CD4-positive, alpha-beta T cell (primary cell): ENCODE measurements at regions not wholly inside any gene's neighbourhood (a gene's known extent, or its start where the extent isn't known, plus 50 kb on each side); places are given as distances from the start of the nearest gene placed in this dataset.

Experiments
- ATAC-seq: fragments of 200-7000 bp; cut with Tn5 transposase; one replicate; pipeline ENCODE4 v1.10.0; 2022; ENCODE audit warnings: mild to moderate bottlenecking; ENCODE audit not compliant: poor library complexity
- CTCF ChIA-PET: fragments of 350-600 bp; sonication (Branson Sonifier 250); formaldehyde crosslinking; loops from one replicate; lab custom pipeline; 2021; ENCODE audit warnings: antibody characterized with exemption, inconsistent platforms; lab: Charles Lee
- POLR2A ChIA-PET: fragments of 350-600 bp; sonication (Branson Sonifier 250); formaldehyde crosslinking; loops from one replicate; lab custom pipeline; 2021; ENCODE audit warnings: antibody characterized with exemption, inconsistent platforms; lab: Charles Lee
- DNase-seq, 14 experiments: peaks; one replicate each; pipeline ENCODE4 v3.0.0-alpha.2; 2013 to 2020; ENCODE audit warnings: mixed read lengths in 2 of 14
- H3K27ac ChIP-seq, 2 donors: one replicate each; pipeline versions ENCODE4 v1.5.1 to v1.7.0; 2013; ENCODE audit warnings: low read length in 2 of 2, low read depth in 1 of 2, mild to moderate bottlenecking in 1 of 2
- H3K27me3 ChIP-seq, 2 experiments: 1 replicate in 1 of 2; 2 replicates in 1 of 2; pipeline versions ENCODE4 v1.6.1 to v1.7.0; 2013; ENCODE audit warnings: low read length in 2 of 2, control low read depth in 1 of 2, mild to moderate bottlenecking in 1 of 2, moderate library complexity in 1 of 2; ENCODE audit not compliant: insufficient read depth in 2 of 2, control insufficient read depth in 1 of 2
- H3K36me3 ChIP-seq: one replicate; pipeline ENCODE4 v1.6.1; 2013; ENCODE audit warnings: low read length, control low read depth; ENCODE audit not compliant: insufficient read depth
- H3K4me1 ChIP-seq: one replicate; pipeline ENCODE4 v1.6.1; 2013; ENCODE audit warnings: low read length, control low read depth; ENCODE audit not compliant: insufficient read depth
- H3K4me3 ChIP-seq: one replicate; pipeline ENCODE4 v1.5.1; 2013; ENCODE audit warnings: mild to moderate bottlenecking, low read length, moderate library complexity
- H3K9me3 ChIP-seq, 2 experiments: 1 replicate in 1 of 2; 2 replicates in 1 of 2; pipeline versions ENCODE4 v1.6.1 to v1.7.0; 2013; ENCODE audit warnings: low read length in 2 of 2, mild to moderate bottlenecking in 2 of 2, control low read depth in 1 of 2, moderate library complexity in 1 of 2; ENCODE audit not compliant: control insufficient read depth in 1 of 2, insufficient read depth in 1 of 2
- H3K27ac Mint-ChIP-seq: one replicate; pipeline ENCODE4 v1.8.0; 2020; ENCODE audit warnings: mixed read lengths
- H3K27me3 Mint-ChIP-seq: one replicate; pipeline ENCODE4 v1.8.0; 2021; ENCODE audit warnings: mixed read lengths
- H3K36me3 Mint-ChIP-seq: one replicate; pipeline ENCODE4 v1.8.0; 2021; ENCODE audit warnings: low read depth, mixed read lengths
- H3K4me1 Mint-ChIP-seq: one replicate; pipeline ENCODE4 v1.8.0; 2021; ENCODE audit warnings: low read depth, mixed read lengths
- H3K4me3 Mint-ChIP-seq: one replicate; pipeline ENCODE4 v1.8.0; 2020; ENCODE audit warnings: mild to moderate bottlenecking, mixed read lengths
- H3K9me3 Mint-ChIP-seq: one replicate; pipeline ENCODE4 v1.8.0; 2020; ENCODE audit warnings: mixed read lengths
- intact Hi-C, 2 experiments: fragments of 100-400 bp; cut with DNase I in 1 of 2; cut with micrococcal nuclease in 1 of 2; formaldehyde crosslinking; loops; one replicate each; pipeline versions ENCODE4 v1.15.1 to v1.9.0; 2023 to 2025; cut with DNase I, micrococcal nuclease
- TF ChIP-seq, protein P1 (sequence below): fragments of 200-600 bp; IDR thresholded peaks from one replicate; pipeline ENCODE4 v1.8.0; 2022; ENCODE audit warnings: antibody characterized with exemption, mild to moderate bottlenecking

GRCh38 chr12:89994911-89995310 lies 286.3 kb upstream of the ATP2B1 start:
- H3K4me1 ChIP-seq = peaks cover 5% of the 10 kb centered on the region
- Mint-ChIP-seq H3K27me3 (no peaks in the 10 kb centered on the region), H3K9me3 (no peaks in the 10 kb centered on the region), H3K4me1 (peaks cover 46% of the 10 kb centered on the region), H3K27ac (no peak overlapping the region), H3K36me3 (no peaks in the 10 kb centered on the region), H3K4me3 (no peak overlapping the region)
- POLR2A ChIA-PET = no interaction called here
- no peak overlapping the region for H3K4me3 ChIP-seq
- ATAC-seq (no peak), DNase-seq (no peak)
- no peaks in the 10 kb centered on the region for H3K36me3 ChIP-seq
- intact Hi-C loops = no loop called here
- H3K27me3 ChIP-seq = no peaks in the 10 kb centered on the region
- TF ChIP-seq, protein P1, sequence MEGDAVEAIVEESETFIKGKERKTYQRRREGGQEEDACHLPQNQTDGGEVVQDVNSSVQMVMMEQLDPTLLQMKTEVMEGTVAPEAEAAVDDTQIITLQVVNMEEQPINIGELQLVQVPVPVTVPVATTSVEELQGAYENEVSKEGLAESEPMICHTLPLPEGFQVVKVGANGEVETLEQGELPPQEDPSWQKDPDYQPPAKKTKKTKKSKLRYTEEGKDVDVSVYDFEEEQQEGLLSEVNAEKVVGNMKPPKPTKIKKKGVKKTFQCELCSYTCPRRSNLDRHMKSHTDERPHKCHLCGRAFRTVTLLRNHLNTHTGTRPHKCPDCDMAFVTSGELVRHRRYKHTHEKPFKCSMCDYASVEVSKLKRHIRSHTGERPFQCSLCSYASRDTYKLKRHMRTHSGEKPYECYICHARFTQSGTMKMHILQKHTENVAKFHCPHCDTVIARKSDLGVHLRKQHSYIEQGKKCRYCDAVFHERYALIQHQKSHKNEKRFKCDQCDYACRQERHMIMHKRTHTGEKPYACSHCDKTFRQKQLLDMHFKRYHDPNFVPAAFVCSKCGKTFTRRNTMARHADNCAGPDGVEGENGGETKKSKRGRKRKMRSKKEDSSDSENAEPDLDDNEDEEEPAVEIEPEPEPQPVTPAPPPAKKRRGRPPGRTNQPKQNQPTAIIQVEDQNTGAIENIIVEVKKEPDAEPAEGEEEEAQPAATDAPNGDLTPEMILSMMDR = no peak
- no peaks in the 10 kb centered on the region for H3K9me3 ChIP-seq
- H3K27ac ChIP-seq = no peak overlapping the region
- CTCF ChIA-PET = no interaction called here

DNA sequence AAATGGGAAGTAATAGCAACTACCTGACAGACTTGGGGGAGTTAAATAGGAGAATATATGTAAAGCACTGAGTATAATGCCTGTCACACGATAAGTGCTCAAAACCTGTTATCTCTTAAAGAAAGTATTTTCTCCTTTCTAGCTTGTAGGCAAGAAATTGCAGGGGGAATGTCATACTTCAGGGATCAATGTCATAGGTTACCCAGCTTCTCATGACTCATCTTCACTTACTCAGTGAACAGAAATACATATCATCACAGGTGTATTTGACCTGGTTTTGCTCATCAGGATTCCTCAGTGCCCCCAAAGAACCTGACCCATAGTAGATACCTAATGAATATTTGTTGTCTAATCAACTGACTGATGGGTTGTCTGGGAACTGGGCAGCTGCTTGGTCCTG lies 285.0 kb upstream of the ATP2B1 start:
- DNase-seq (no peak), ATAC-seq (no peak)
- TF ChIP-seq, protein P1 = no peak
- Histone ChIP-seq H3K36me3 (no peaks in the 10 kb centered on the region), H3K4me1 (peaks cover 5% of the 10 kb centered on the region), H3K27me3 (no peaks in the 10 kb centered on the region), H3K4me3 (no peak overlapping the region), H3K27ac (no peak overlapping the region), H3K9me3 (no peaks in the 10 kb centered on the region)
- H3K27me3 Mint-ChIP-seq = no peaks in the 10 kb centered on the region
- no peak overlapping the region for H3K27ac Mint-ChIP-seq
- no peaks in the 10 kb centered on the region for H3K9me3 Mint-ChIP-seq
- ChIA-PET POLR2A (interaction anchor here (1.0 kb wide), 1 partner anchor 284 kb away, joined by 3 read pairs; no protein-coding TSS in a partner anchor), CTCF (no interaction called here)
- intact Hi-C loops = no loop called here
- no peaks in the 10 kb centered on the region for H3K36me3 Mint-ChIP-seq
- H3K4me1 Mint-ChIP-seq = peaks cover 46% of the 10 kb centered on the region
- H3K4me3 Mint-ChIP-seq = no peak overlapping the region

- ChIA-PET POLR2A (interaction anchor here (1.0 to 1.2 kb wide), 3 partner anchors 129 to 284 kb away, joined by 3 read pairs; partner anchors contain the start of gene ATP2B1), CTCF (no interaction called here)
- ATAC-seq (peak; percentile 39), DNase-seq (peak in 1 of 14 experiments; percentile 42)
- Histone ChIP-seq H3K36me3 (no peaks in the 10 kb centered on the region), H3K4me1 (peaks cover 5% of the 10 kb centered on the region), H3K27me3 (no peaks in the 10 kb centered on the region), H3K27ac (no peak overlapping the region), H3K9me3 (no peaks in the 10 kb centered on the region), H3K4me3 (no peak overlapping the region)
- Mint-ChIP-seq H3K27me3 (no peaks in the 10 kb centered on the region), H3K36me3 (no peaks in the 10 kb centered on the region), H3K9me3 (no peaks in the 10 kb centered on the region), H3K27ac (no peak overlapping the region), H3K4me3 (peak overlapping the region; percentile 30), H3K4me1 (peaks cover 46% of the 10 kb centered on the region)
- intact Hi-C loops = no loop called here
- TF ChIP-seq, protein P1 = no peak
Observed at GRCh38 chr12:89992668-89993451, 284.2 kb upstream of the ATP2B1 start.
